Neural cell (in vitro differentiated cells): ENCODE measurements at regions not wholly inside any gene's neighbourhood (a gene's known extent, or its start where the extent isn't known, plus 50 kb on each side); places are given as distances from the start of the nearest gene placed in this dataset.

Experiments used
- H2AFZ ChIP-seq: fragments of 200-600, 300-800 bp; sonication (generic), shearing (Covaris generic); 2 replicates; pipeline ENCODE4 v1.6.0; 2014; ENCODE audit warnings: low read depth, mild to moderate bottlenecking, antibody characterized with exemption, low read length, moderate library complexity
- H3F3A ChIP-seq: fragments of 200-600 bp; shearing (Covaris generic); 2 replicates; pipeline ENCODE4 v1.6.1; 2016; ENCODE audit warnings: mild to moderate bottlenecking, moderate library complexity, mixed read lengths, antibody characterized with exemption, low read length; ENCODE audit not compliant: insufficient read depth, poor library complexity, severe bottlenecking
- H3K27ac ChIP-seq: fragments of 200-600, 300-800 bp; sonication (generic), shearing (Covaris generic); 2 replicates; pipeline ENCODE4 v1.5.1; 2014; ENCODE audit warnings: mild to moderate bottlenecking, low read length, moderate library complexity
- H3K27me3 ChIP-seq: fragments of 300-800, 200-600 bp; sonication (generic), shearing (Covaris generic); 2 replicates; pipeline ENCODE4 v1.6.0; 2014; ENCODE audit warnings: mild to moderate bottlenecking, low read depth, low read length, moderate library complexity; ENCODE audit not compliant: insufficient read depth
- H3K36me3 ChIP-seq: fragments of 300-800, 200-600 bp; sonication (generic), shearing (Covaris generic); 2 replicates; pipeline ENCODE4 v1.5.1; 2014; ENCODE audit warnings: mild to moderate bottlenecking, antibody characterized with exemption, low read length, moderate library complexity; ENCODE audit not compliant: insufficient read depth
- H3K4me2 ChIP-seq: fragments of 300-800, 200-600 bp; sonication (generic), shearing (Covaris generic); 2 replicates; pipeline ENCODE4 v1.6.0; 2014; ENCODE audit warnings: mild to moderate bottlenecking, low read length
- H3K4me3 ChIP-seq: fragments of 300-800, 200-600 bp; sonication (generic), shearing (Covaris generic); 2 replicates; pipeline ENCODE4 v1.5.1; 2014; ENCODE audit warnings: mild to moderate bottlenecking, low read length, moderate library complexity
- H3K79me2 ChIP-seq: fragments of 200-600 bp; shearing (Covaris generic); replicated peaks from 2 replicates; pipeline ENCODE4 v1.6.0; 2014; ENCODE audit warnings: mild to moderate bottlenecking, low read length, moderate library complexity; ENCODE audit not compliant: insufficient read depth
- H3K9ac ChIP-seq: fragments of 300-800, 200-600 bp; sonication (generic), shearing (Covaris generic); 2 replicates; pipeline ENCODE4 v1.6.1; 2016; ENCODE audit warnings: mild to moderate bottlenecking, low read length, mixed read lengths
- H3K9me2 ChIP-seq: fragments of 200-600 bp; shearing (Covaris generic); 2 replicates; pipeline ENCODE4 v1.6.1; 2016; ENCODE audit warnings: mild to moderate bottlenecking, low read length, mixed read lengths; ENCODE audit not compliant: insufficient read depth
- H3K9me3 ChIP-seq: fragments of 200-600, 300-800 bp; sonication (generic), shearing (Covaris generic); 2 replicates; pipeline ENCODE4 v1.6.1; 2016; ENCODE audit warnings: mild to moderate bottlenecking, mixed run types, low read length, moderate library complexity, mixed read lengths
- H4K20me1 ChIP-seq: fragments of 200-600 bp; shearing (Covaris generic); 2 replicates; pipeline ENCODE4 v1.6.1; 2016; ENCODE audit warnings: mild to moderate bottlenecking, mixed run types; ENCODE audit not compliant: insufficient read depth
- CTCF ChIP-seq: fragments of 450-650 bp; IDR thresholded peaks from 2 replicates; pipeline ENCODE4 v1.5.1; 2014; ENCODE audit warnings: antibody characterized with exemption, mild to moderate bottlenecking, moderate library complexity; ENCODE audit not compliant: poor library complexity, severe bottlenecking
- EP300 ChIP-seq: fragments of 450-650 bp; conservative IDR thresholded peaks from 2 replicates; pipeline ENCODE4 v1.6.1; 2014; ENCODE audit warnings: antibody characterized with exemption, mild to moderate bottlenecking, moderate library complexity; ENCODE audit not compliant: poor library complexity, severe bottlenecking
- EZH2 ChIP-seq: fragments of 200-600, 300-800 bp; shearing (Covaris generic), sonication (generic); IDR thresholded peaks from 2 replicates; pipeline ENCODE4 v1.6.1; 2014; ENCODE audit warnings: antibody characterized with exemption, low read length, borderline replicate concordance, mild to moderate bottlenecking; ENCODE audit not compliant: insufficient read depth, poor library complexity, severe bottlenecking
- MXI1 ChIP-seq: fragments of 450-650 bp; conservative IDR thresholded peaks from 2 replicates; pipeline ENCODE4 v1.6.1; 2014; ENCODE audit warnings: antibody characterized with exemption, mild to moderate bottlenecking; ENCODE audit not compliant: poor library complexity, severe bottlenecking
- POLR2AphosphoS5 ChIP-seq: IDR thresholded peaks from 2 replicates; pipeline ENCODE4 v1.6.1; 2012
- RAD21 ChIP-seq: fragments of 450-650 bp; conservative IDR thresholded peaks from 2 replicates; pipeline ENCODE4 v1.6.1; 2014; ENCODE audit warnings: antibody characterized with exemption, mild to moderate bottlenecking, moderate library complexity
- REST ChIP-seq: IDR thresholded peaks from 2 replicates; pipeline ENCODE4 v1.6.1; 2012; ENCODE audit warnings: borderline replicate concordance
- SMC3 ChIP-seq: fragments of 450-650 bp; conservative IDR thresholded peaks from 2 replicates; pipeline ENCODE4 v1.6.1; 2014; ENCODE audit warnings: antibody characterized with exemption, mild to moderate bottlenecking, moderate library complexity; ENCODE audit not compliant: poor library complexity
- TAF1 ChIP-seq: IDR thresholded peaks from 2 replicates; pipeline ENCODE4 v1.6.1; 2012; ENCODE audit warnings: low read depth

- Histone ChIP-seq H3K9me3 (no peaks in the 10 kb centered on the region), H3K27me3 (no peaks in the 10 kb centered on the region), H3K36me3 (no peaks in the 10 kb centered on the region), H3K79me2 (no peaks in the 10 kb centered on the region), H3K9me2 (no peaks in the 10 kb centered on the region), H3K9ac (no peak overlapping the region), H4K20me1 (no peaks in the 10 kb centered on the region), H3K27ac (no peak overlapping the region), H2AFZ (no peak overlapping the region), H3K4me3 (no peak overlapping the region), H3K4me2 (no peak overlapping the region), H3F3A (no peaks in the 10 kb centered on the region)
- TF ChIP-seq EZH2 (no peak), EP300 (no peak), RAD21 (no peak), CTCF (no peak), POLR2AphosphoS5 (no peak), MXI1 (no peak), REST (no peak), TAF1 (no peak), SMC3 (no peak)
These were observed 163.7 kb downstream of the URI1 start for GRCh38 chr19:30105727-30106126.

GRCh38 chr19:30106417-30107095, 164.5 kb downstream of the URI1 start:
- Histone ChIP-seq H3F3A (no peaks in the 10 kb centered on the region), H3K4me2 (no peak overlapping the region), H3K9me2 (no peaks in the 10 kb centered on the region), H3K9ac (no peak overlapping the region), H3K4me3 (no peak overlapping the region), H2AFZ (no peak overlapping the region), H3K79me2 (no peaks in the 10 kb centered on the region), H3K36me3 (no peaks in the 10 kb centered on the region), H3K27me3 (no peaks in the 10 kb centered on the region), H3K27ac (no peak overlapping the region), H3K9me3 (no peaks in the 10 kb centered on the region), H4K20me1 (no peaks in the 10 kb centered on the region)
- TF ChIP-seq TAF1: no peak
- no peak for TF ChIP-seq MXI1
- no peak for TF ChIP-seq REST
- TF ChIP-seq POLR2AphosphoS5: no peak
- no peak for TF ChIP-seq EZH2
- no peak for TF ChIP-seq SMC3
- no peak for TF ChIP-seq CTCF
- TF ChIP-seq EP300: no peak
